A549 (cell line): ENCODE measurements at regions not wholly inside any gene's neighbourhood (a gene's known extent, or its start where the extent isn't known, plus 50 kb on each side); places are given as distances from the start of the nearest gene placed in this dataset.

Experiments used
- ATAC-seq, 2 experiments: fragments of 200-7000 bp in 1 of 2; fragments of >200 bp in 1 of 2; cut with Nextera tagmentation in 1 of 2; cut with Tn5 transposase in 1 of 2; 3 replicates each; pipeline versions ENCODE4 v1.8.0 to v1.9.1; 2018 to 2020; ENCODE audit warnings: mild to moderate bottlenecking in 1 of 2, moderate library complexity in 1 of 2
- CTCF ChIA-PET: fragments of 300-600 bp; sonication (Branson Sonifier 250); formaldehyde crosslinking; extraction: SDS; loops from one replicate; lab custom pipeline; 2021; ENCODE audit warnings: antibody characterized with exemption, inconsistent platforms; lab: Yijun Ruan, JAX
- POLR2A ChIA-PET: fragments of 350-600 bp; formaldehyde crosslinking; extraction: SDS; loops from one replicate; lab custom pipeline; 2021; ENCODE audit warnings: antibody characterized with exemption, inconsistent platforms; lab: Yijun Ruan, JAX
- DNase-seq, 2 experiments: peaks; one replicate each; pipeline versions ENCODE4 v3.0.0 to v3.0.0-alpha.2; 2011 to 2016; ENCODE audit warnings: low read depth in 1 of 2, low spot score in 1 of 2
- FAIRE-seq: peaks from 2 replicates; lab custom pipeline; 2011; peaks lifted over from hg19 to GRCh38; lab: Jason Lieb, UNC
- H3K27ac ChIP-seq, 2 experiments: fragments of >200 bp; sonication (Bioruptor Twin); formaldehyde crosslinking; 3 replicates each; pipeline ENCODE4 v1.5.1; 2016 to 2017
- H3K4me1 ChIP-seq: fragments of >200 bp; sonication (Bioruptor Twin); formaldehyde crosslinking; 3 replicates; pipeline ENCODE4 v1.6.1; 2016
- H3K4me2 ChIP-seq: fragments of >200 bp; sonication (Bioruptor Twin); formaldehyde crosslinking; 3 replicates; pipeline ENCODE4 v1.6.1; 2016
- H3K4me3 ChIP-seq: fragments of >200 bp; sonication (Bioruptor Twin); formaldehyde crosslinking; 3 replicates; pipeline ENCODE4 v1.5.1; 2016
- H3K9me3 ChIP-seq: fragments of >200 bp; sonication (Bioruptor Twin); formaldehyde crosslinking; 3 replicates; pipeline ENCODE4 v1.6.1; 2016
- CBX8 ChIP-seq: fragments of 200-600 bp; sonication (generic); IDR thresholded peaks from 2 replicates; pipeline ENCODE4 v1.6.1; 2016
- EHMT2 ChIP-seq: fragments of 200-600 bp; sonication (generic); IDR thresholded peaks from 2 replicates; pipeline ENCODE4 v1.6.1; 2016; ENCODE audit warnings: antibody characterized with exemption, low read depth, mild to moderate bottlenecking, moderate library complexity
- EP300 ChIP-seq, 2 experiments: fragments of >200 bp; sonication (Bioruptor Twin); formaldehyde crosslinking; IDR thresholded peaks; 2 replicates in 1 of 2; 3 replicates in 1 of 2; pipeline ENCODE4 v1.6.1; 2016 to 2017
- ESRRA ChIP-seq: fragments of 150-350 bp; IDR thresholded peaks from 2 replicates; pipeline ENCODE4 v1.6.1; 2014; ENCODE audit warnings: mild to moderate bottlenecking, low read length, borderline replicate concordance
- FOSB ChIP-seq: fragments of 250-450 bp; sonication (Bioruptor Pico); IDR thresholded peaks from 2 replicates; pipeline ENCODE4 v1.5.0; 2020; ENCODE audit warnings: mild to moderate bottlenecking, moderate library complexity
- FOSL2 ChIP-seq, 2 experiments: fragments of 450-650 bp in 1 of 2; fragments of >200 bp in 1 of 2; sonication (Bioruptor Twin) in 1 of 2; formaldehyde crosslinking; IDR thresholded peaks; 2 replicates each; pipeline versions ENCODE4 v1.5.0 to v1.6.1; 2016 to 2020; ENCODE audit warnings: mild to moderate bottlenecking in 1 of 2, moderate library complexity in 1 of 2
- FOXS1 ChIP-seq: fragments of 250-450 bp; sonication (Bioruptor Pico); IDR thresholded peaks from 2 replicates; pipeline ENCODE4 v1.5.0; 2020; ENCODE audit warnings: mild to moderate bottlenecking, moderate library complexity
- HDAC2 ChIP-seq: fragments of 200-600 bp; sonication (generic); IDR thresholded peaks from 2 replicates; pipeline ENCODE4 v1.6.1; 2016
- HEYL ChIP-seq: fragments of 250-450 bp; sonication (Bioruptor Pico); IDR thresholded peaks from 2 replicates; pipeline ENCODE4 v1.8.0; 2021; ENCODE audit warnings: mild to moderate bottlenecking, moderate library complexity
- NPAS2 ChIP-seq: fragments of 250-450 bp; sonication (Bioruptor Pico); IDR thresholded peaks from 2 replicates; pipeline ENCODE4 v1.8.0; 2022; ENCODE audit warnings: mild to moderate bottlenecking, moderate library complexity, borderline replicate concordance
- NR3C1 ChIP-seq: fragments of >200 bp; sonication (Bioruptor Twin); formaldehyde crosslinking; IDR thresholded peaks from 3 replicates; pipeline ENCODE4 v1.6.1; 2017
- PHF8 ChIP-seq: fragments of 200-600 bp; sonication (generic); IDR thresholded peaks from 2 replicates; pipeline ENCODE4 v1.6.1; 2016; ENCODE audit warnings: low read depth, mild to moderate bottlenecking, antibody characterized with exemption, moderate library complexity, borderline replicate concordance
- RAD21 ChIP-seq, 2 experiments: fragments of >200 bp in 1 of 2; sonication (Bioruptor Twin) in 1 of 2; formaldehyde crosslinking in 1 of 2; IDR thresholded peaks in 1 of 2; conservative IDR thresholded peaks in 1 of 2; 2 replicates in 1 of 2; 3 replicates in 1 of 2; pipeline ENCODE4 v1.6.1; 2012 to 2018; ENCODE audit warnings: inconsistent platforms in 1 of 2
- RARB ChIP-seq: fragments of 250-450 bp; sonication (Bioruptor Pico); IDR thresholded peaks from 2 replicates; pipeline ENCODE4 v1.8.0; 2021; ENCODE audit warnings: mild to moderate bottlenecking, moderate library complexity
- RFX5 ChIP-seq: fragments of 450-650 bp; IDR thresholded peaks from 2 replicates; pipeline ENCODE4 v1.7.1; 2014; ENCODE audit warnings: antibody characterized with exemption, mild to moderate bottlenecking, moderate library complexity
- RNF2 ChIP-seq: fragments of 200-600 bp; sonication (generic); IDR thresholded peaks from 2 replicates; pipeline ENCODE4 v1.6.1; 2016; ENCODE audit warnings: low read depth, mild to moderate bottlenecking, antibody characterized with exemption, moderate library complexity, borderline replicate concordance
- SMC3 ChIP-seq: fragments of >200 bp; sonication (Bioruptor Twin); formaldehyde crosslinking; IDR thresholded peaks from 3 replicates; pipeline ENCODE4 v1.6.1; 2018; ENCODE audit warnings: inconsistent platforms
- TP53 ChIP-seq: fragments of 250-450 bp; sonication (Bioruptor Pico); IDR thresholded peaks from 2 replicates; pipeline ENCODE4 v1.5.0; 2021; ENCODE audit warnings: mild to moderate bottlenecking, moderate library complexity
- ZFP36 ChIP-seq: fragments of 450-650 bp; IDR thresholded peaks from 2 replicates; pipeline ENCODE4 v1.6.1; 2014; ENCODE audit warnings: borderline replicate concordance; ENCODE audit not compliant: partially characterized antibody
- WGBS: methylation state at CpG from one replicate; pipeline ENCODE4 v1.1.6; 2017; ENCODE audit errors: missing lambda C conversion rate; 5-methylcytosine and 5-hydroxymethylcytosine counted together
- TF ChIP-seq, protein P1 (sequence below): IDR thresholded peaks from 2 replicates; pipeline ENCODE4 v1.6.1; 2012
- TF ChIP-seq, protein P2 (sequence below): fragments of 200-600 bp; sonication (generic); IDR thresholded peaks from 2 replicates; pipeline ENCODE4 v1.6.1; 2016; ENCODE audit warnings: antibody characterized with exemption, mild to moderate bottlenecking, moderate library complexity
- TF ChIP-seq, protein P3 (sequence below): fragments of 150-350 bp; IDR thresholded peaks from 2 replicates; pipeline ENCODE4 v1.6.1; 2014; ENCODE audit warnings: low read depth, mild to moderate bottlenecking, low read length
- TF ChIP-seq, protein P4 (sequence below): fragments of >200 bp; sonication (Bioruptor Twin); formaldehyde crosslinking; IDR thresholded peaks from 2 replicates; pipeline ENCODE4 v1.6.1; 2016
- TF ChIP-seq, protein P5 (sequence below): fragments of 250-450 bp; sonication (Bioruptor Pico); IDR thresholded peaks from 2 replicates; pipeline ENCODE4 v1.5.0; 2020; ENCODE audit warnings: low read depth, mild to moderate bottlenecking, moderate library complexity
- TF ChIP-seq, protein P6 (sequence below): IDR thresholded peaks from 2 replicates; pipeline ENCODE4 v1.6.1; 2012; ENCODE audit warnings: low read depth, borderline replicate concordance

DNA sequence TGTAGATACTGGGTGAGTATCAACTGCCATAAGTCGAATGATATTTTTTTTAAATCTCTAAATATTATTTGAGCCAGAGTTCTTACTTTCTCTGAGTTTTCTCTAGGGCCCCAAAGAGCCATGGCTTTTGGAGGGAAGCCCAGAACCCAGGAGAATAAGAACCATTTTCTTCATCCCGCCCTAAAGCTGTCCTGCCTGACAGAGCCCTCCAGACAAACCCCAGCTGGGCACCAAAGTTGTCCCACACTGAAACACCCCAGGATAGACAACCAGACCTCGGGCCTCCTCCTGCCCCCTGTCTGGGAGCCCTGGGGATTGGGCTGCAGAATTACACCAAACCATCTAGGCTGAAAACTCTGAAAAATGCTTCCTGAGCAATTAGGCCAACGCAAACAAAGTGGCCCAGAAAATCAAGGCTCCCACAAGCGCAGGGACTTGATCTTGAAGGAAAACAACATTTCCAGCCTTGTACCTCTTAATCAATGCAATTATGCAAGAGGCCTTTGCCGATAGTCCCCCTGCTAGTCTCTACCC, 113.1 kb downstream of the RRAGC start:
- H3K4me2 ChIP-seq = no peak overlapping the region
- H3K27ac ChIP-seq = no peak overlapping the region
- H3K9me3 ChIP-seq = no peaks in the 10 kb centered on the region
- no peaks in the 10 kb centered on the region for H3K4me1 ChIP-seq
- no peak for FAIRE-seq
- no peak overlapping the region for H3K4me3 ChIP-seq
- 27% methylated on average over 5 of the region's 6 CpGs for WGBS
- TF ChIP-seq PHF8 = no peak
- TF ChIP-seq RAD21 (conservative IDR thresholded peaks at IDR 0.05 in 1 of 2, IDR thresholded peaks at IDR 0.05 in 1 of 2) = no peak
- no peak for TF ChIP-seq NPAS2 (CRISPR knock-in tag)
- TF ChIP-seq EP300 (IDR thresholded peaks at IDR 0.05) = no peak
- no peak for TF ChIP-seq RNF2
- TF ChIP-seq, protein P1, sequence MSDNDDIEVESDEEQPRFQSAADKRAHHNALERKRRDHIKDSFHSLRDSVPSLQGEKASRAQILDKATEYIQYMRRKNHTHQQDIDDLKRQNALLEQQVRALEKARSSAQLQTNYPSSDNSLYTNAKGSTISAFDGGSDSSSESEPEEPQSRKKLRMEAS = no peak
- no peak for TF ChIP-seq EHMT2
- TF ChIP-seq NR3C1 = no peak
- no peak for TF ChIP-seq ZFP36
- TF ChIP-seq CBX8 = no peak
- TF ChIP-seq FOSB (CRISPR knock-in tag) = no peak
- TF ChIP-seq TP53 (CRISPR knock-in tag) = no peak
- no peak for DNase-seq
- no peak for ATAC-seq
- POLR2A ChIA-PET = no interaction called here
- CTCF ChIA-PET = interaction anchor here (1.0 kb wide), 1 partner anchor 640 kb away, joined by 3 read pairs; no protein-coding TSS in a partner anchor

DNA sequence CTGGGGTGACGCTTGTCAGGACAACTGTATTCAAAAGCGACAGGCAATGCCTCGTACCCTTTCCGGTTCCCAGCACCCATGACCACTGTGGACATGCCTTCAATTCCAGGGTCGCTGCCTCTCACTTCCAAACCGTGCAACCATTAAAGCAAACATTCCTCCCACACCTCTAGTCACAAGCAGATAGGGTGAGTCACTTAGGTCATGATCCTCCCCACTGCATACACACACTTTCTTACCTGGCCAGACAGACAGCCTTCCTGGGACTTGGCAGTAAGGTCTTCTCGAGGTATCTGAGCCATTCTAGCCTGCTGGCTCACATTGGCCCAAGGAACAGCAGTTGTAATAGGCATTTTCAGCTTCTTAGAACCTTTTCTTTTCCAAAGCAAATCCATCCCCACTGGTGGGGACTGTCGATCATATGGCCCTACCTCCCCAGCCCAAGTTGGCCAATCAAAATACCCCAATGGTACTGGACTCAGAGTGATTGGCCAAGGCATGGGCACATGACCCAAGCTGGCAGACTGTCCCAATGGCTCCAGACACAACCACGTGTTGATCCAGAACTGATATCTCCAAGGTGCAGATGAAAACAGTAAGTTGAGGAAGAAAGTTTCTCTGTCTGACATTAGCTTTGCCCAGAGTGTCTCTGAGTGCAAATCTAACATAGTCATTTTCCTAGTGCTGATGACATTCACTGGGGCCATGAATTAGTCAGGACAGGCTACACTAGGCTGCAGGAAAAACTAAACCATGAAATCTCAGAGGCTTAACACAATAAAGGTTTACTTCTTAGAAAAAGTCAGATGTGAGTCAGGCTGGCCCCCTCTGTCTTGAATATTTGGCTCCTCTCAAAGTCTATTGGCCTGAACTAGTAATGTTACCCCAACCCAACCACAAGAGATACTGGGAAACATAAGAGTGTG, 113.8 kb downstream of the RRAGC start:
- no peak for FAIRE-seq
- ATAC-seq = no peak
- DNase-seq = no peak
- H3K4me3 ChIP-seq = no peak overlapping the region
- WGBS = 9% methylated on average over 9 of the region's 9 CpGs
- TF ChIP-seq, protein P2, sequence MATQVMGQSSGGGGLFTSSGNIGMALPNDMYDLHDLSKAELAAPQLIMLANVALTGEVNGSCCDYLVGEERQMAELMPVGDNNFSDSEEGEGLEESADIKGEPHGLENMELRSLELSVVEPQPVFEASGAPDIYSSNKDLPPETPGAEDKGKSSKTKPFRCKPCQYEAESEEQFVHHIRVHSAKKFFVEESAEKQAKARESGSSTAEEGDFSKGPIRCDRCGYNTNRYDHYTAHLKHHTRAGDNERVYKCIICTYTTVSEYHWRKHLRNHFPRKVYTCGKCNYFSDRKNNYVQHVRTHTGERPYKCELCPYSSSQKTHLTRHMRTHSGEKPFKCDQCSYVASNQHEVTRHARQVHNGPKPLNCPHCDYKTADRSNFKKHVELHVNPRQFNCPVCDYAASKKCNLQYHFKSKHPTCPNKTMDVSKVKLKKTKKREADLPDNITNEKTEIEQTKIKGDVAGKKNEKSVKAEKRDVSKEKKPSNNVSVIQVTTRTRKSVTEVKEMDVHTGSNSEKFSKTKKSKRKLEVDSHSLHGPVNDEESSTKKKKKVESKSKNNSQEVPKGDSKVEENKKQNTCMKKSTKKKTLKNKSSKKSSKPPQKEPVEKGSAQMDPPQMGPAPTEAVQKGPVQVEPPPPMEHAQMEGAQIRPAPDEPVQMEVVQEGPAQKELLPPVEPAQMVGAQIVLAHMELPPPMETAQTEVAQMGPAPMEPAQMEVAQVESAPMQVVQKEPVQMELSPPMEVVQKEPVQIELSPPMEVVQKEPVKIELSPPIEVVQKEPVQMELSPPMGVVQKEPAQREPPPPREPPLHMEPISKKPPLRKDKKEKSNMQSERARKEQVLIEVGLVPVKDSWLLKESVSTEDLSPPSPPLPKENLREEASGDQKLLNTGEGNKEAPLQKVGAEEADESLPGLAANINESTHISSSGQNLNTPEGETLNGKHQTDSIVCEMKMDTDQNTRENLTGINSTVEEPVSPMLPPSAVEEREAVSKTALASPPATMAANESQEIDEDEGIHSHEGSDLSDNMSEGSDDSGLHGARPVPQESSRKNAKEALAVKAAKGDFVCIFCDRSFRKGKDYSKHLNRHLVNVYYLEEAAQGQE = no peak
- TF ChIP-seq, protein P3, sequence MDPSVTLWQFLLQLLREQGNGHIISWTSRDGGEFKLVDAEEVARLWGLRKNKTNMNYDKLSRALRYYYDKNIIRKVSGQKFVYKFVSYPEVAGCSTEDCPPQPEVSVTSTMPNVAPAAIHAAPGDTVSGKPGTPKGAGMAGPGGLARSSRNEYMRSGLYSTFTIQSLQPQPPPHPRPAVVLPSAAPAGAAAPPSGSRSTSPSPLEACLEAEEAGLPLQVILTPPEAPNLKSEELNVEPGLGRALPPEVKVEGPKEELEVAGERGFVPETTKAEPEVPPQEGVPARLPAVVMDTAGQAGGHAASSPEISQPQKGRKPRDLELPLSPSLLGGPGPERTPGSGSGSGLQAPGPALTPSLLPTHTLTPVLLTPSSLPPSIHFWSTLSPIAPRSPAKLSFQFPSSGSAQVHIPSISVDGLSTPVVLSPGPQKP = no peak
- TF ChIP-seq, protein P4, sequence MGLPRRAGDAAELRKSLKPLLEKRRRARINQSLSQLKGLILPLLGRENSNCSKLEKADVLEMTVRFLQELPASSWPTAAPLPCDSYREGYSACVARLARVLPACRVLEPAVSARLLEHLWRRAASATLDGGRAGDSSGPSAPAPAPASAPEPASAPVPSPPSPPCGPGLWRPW = no peak
- TF ChIP-seq, protein P5, sequence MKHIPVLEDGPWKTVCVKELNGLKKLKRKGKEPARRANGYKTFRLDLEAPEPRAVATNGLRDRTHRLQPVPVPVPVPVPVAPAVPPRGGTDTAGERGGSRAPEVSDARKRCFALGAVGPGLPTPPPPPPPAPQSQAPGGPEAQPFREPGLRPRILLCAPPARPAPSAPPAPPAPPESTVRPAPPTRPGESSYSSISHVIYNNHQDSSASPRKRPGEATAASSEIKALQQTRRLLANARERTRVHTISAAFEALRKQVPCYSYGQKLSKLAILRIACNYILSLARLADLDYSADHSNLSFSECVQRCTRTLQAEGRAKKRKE (CRISPR knock-in tag) = no peak
- no peak for TF ChIP-seq RARB (CRISPR knock-in tag)
- no peak for TF ChIP-seq HDAC2
- TF ChIP-seq FOSL2 (IDR thresholded peaks at IDR 0.05) = no peak
- no peak for TF ChIP-seq FOSL2 (CRISPR knock-in tag; IDR thresholded peaks at IDR 0.05)
- TF ChIP-seq HEYL (CRISPR knock-in tag) = no peak
- TF ChIP-seq NPAS2 (CRISPR knock-in tag) = no peak
- TF ChIP-seq, protein P6, sequence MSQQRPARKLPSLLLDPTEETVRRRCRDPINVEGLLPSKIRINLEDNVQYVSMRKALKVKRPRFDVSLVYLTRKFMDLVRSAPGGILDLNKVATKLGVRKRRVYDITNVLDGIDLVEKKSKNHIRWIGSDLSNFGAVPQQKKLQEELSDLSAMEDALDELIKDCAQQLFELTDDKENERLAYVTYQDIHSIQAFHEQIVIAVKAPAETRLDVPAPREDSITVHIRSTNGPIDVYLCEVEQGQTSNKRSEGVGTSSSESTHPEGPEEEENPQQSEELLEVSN = no peak
- no peak for TF ChIP-seq RFX5
- TF ChIP-seq FOXS1 (CRISPR knock-in tag) = no peak
- TF ChIP-seq SMC3 = no peak
- TF ChIP-seq ESRRA = no peak
- TF ChIP-seq NR3C1 = no peak
- no peak for TF ChIP-seq FOSB (CRISPR knock-in tag)
- TF ChIP-seq, all 56 proteins: peak for 0
- Histone ChIP-seq H3K27ac (no peak overlapping the region), H3K9me3 (no peaks in the 10 kb centered on the region), H3K4me1 (no peaks in the 10 kb centered on the region), H3K4me2 (no peak overlapping the region)
- CTCF ChIA-PET = interaction anchor here (1.0 kb wide), 1 partner anchor 639 kb away, joined by 3 read pairs; no protein-coding TSS in a partner anchor
- POLR2A ChIA-PET = no interaction called here
